ENCODE measurements at regions not wholly inside any gene's neighbourhood (a gene's known extent, or its start where the extent isn't known, plus 50 kb on each side); places are given as distances from the start of the nearest gene placed in this dataset.
"Not testable (repeated sequence)": the region's sequence is repeated elsewhere in the genome, so short reads cannot be mapped to it uniquely, and the experiment has no call there.

DNA sequence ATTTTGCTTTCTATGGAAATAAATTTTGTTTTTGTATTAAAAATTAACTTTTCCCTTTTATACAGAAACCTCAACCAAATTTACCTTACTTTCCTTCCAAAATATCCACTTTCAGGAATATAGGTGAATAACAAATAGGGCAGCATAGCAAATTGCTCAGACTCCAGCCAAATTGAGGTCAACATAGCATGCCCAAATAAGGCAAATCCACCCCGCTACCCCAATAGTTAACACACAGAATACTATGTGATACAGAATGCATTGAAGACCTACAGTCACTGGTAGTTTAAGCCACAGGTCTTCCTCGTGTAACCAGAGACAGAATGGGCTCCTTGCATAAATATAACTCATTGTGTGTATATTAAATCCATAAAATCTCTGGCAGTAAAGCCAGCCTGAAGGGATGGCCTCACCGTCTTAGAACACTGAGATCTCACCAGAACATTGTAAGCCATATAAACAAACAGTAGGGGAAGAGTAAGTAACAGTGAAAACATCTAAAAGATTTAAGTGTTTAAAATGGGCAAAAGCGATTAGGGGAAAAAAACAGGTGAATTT is 72.2 kb downstream of the PMAIP1 start:
- no peaks in the 10 kb centered on the region for H3K27me3 ChIP-seq (ENCODE audit: control insufficient read depth in 1 of 2, insufficient read depth in 2 of 2, low read length in 2 of 2)
- H3K9me3 ChIP-seq (ENCODE audit: control insufficient read depth in 2 of 2, insufficient read depth in 1 of 2, low read depth in 1 of 2, low read length in 1 of 2): no peaks in the 10 kb centered on the region
- H3K4me3 ChIP-seq (ENCODE audit: low read depth in 1 of 2, low read length in 2 of 2): no peak overlapping the region
- H3K36me3 ChIP-seq (ENCODE audit: control insufficient read depth in 2 of 2, insufficient read depth in 2 of 2, low read length in 1 of 2): no peaks in the 10 kb centered on the region
- peaks cover 0 to 4% of the 10 kb centered on the region in 2 donors for H3K4me1 ChIP-seq (ENCODE audit: control insufficient read depth in 2 of 2, insufficient read depth in 2 of 2, low read length in 1 of 2)
- 64 to 67% methylated on average over 4 of the region's 4 CpGs for WGBS, 2 donors
- H3K27ac ChIP-seq (ENCODE audit: low read depth in 2 of 2, low read length in 1 of 2): no peak overlapping the region

DNA sequence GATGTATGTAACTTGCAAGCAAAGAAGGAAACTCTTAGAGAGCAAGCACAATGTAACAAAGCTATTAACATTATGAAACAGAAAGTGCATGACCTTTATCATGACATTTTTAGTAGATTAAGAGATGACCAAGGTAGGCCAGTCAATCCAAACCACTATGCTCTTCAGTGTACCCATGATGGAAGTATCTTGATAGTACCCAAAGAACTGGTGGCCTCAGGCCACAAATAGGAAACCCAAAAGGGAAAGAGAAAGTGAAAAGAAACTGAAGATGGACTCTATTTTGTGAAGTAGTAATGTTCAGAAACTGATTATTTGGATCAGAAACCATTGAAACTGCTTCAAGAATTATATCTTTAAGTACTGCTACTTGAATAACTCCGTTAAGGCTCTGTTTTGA is 71.3 kb downstream of the PMAIP1 start:
- not testable (repeated sequence) for H3K27me3 ChIP-seq (ENCODE audit: control insufficient read depth in 1 of 2, insufficient read depth in 2 of 2, low read length in 2 of 2)
- WGBS, 2 donors: 88 to 91% methylated on average over 1 of the region's 1 CpG

DNA sequence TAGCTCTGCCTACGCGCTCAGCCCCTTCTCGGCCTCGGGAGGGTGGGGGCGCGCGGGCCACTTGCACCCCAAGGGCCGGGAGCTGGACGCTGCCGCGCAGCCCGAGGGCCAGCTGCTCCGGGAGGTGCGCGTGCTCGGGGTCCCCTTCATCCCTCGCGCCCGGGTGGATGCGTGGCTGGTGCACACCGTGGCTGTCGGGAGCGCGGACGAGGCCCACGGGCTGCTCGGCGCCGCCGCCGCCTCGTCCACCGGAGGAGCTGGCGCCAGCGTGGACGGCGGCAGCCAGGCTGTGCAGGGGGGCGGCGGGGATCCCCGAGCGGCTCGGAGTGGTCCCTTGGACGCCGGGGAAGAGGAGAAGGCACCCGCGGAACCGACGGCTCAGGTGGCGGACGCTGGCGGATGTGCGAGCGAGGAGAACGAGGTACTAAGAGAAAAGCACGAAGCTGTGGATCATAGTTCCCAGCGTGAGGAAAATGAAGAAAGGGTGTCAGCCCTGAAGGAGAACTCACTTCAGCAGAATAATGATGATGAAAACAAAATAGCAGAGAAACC is 69.8 kb downstream of the PMAIP1 start:
- WGBS, 2 donors: 58 to 62% methylated on average over 43 to 56 of the region's 56 CpGs
- not testable (repeated sequence) for H3K27me3 ChIP-seq (ENCODE audit: control insufficient read depth in 1 of 2, insufficient read depth in 2 of 2, low read length in 2 of 2); H3K36me3 ChIP-seq (ENCODE audit: control insufficient read depth in 2 of 2, insufficient read depth in 2 of 2, low read length in 1 of 2); H3K9me3 ChIP-seq (ENCODE audit: control insufficient read depth in 2 of 2, insufficient read depth in 1 of 2, low read depth in 1 of 2, low read length in 1 of 2); H3K27ac ChIP-seq (ENCODE audit: low read depth in 2 of 2, low read length in 1 of 2); H3K4me1 ChIP-seq (ENCODE audit: control insufficient read depth in 2 of 2, insufficient read depth in 2 of 2, low read length in 1 of 2); H3K4me3 ChIP-seq (ENCODE audit: low read depth in 1 of 2, low read length in 2 of 2)

More for the DNA sequence above, 71.3 kb downstream of the PMAIP1 start:
- H3K4me3 ChIP-seq (ENCODE audit: low read depth in 1 of 2, low read length in 2 of 2); H3K4me1 ChIP-seq (ENCODE audit: control insufficient read depth in 2 of 2, insufficient read depth in 2 of 2, low read length in 1 of 2); H3K9me3 ChIP-seq (ENCODE audit: control insufficient read depth in 2 of 2, insufficient read depth in 1 of 2, low read depth in 1 of 2, low read length in 1 of 2); H3K27ac ChIP-seq (ENCODE audit: low read depth in 2 of 2, low read length in 1 of 2); H3K36me3 ChIP-seq (ENCODE audit: control insufficient read depth in 2 of 2, insufficient read depth in 2 of 2, low read length in 1 of 2): not testable (repeated sequence)

DNA sequence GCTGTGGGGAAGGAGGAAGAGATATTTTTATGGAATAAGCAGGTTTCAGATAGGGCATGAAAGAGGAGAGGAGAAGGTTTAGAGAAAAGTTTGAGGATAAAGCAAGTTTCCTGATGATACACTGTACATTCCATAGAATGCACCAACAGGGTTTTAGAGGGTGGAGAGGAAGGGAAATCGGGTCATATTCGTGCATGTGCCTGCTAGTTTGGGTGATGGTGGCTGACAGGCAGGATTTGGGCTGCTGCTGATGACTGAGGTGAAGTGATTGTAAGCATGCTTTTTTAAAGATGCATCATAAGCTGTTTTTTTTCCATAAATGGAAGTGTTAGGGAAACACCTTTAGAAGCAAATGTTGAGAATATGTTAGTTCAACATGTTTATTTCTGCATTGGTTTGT is 68.8 kb downstream of the PMAIP1 start:
- no peaks in the 10 kb centered on the region for H3K9me3 ChIP-seq (ENCODE audit: control insufficient read depth in 2 of 2, insufficient read depth in 1 of 2, low read depth in 1 of 2, low read length in 1 of 2)
- H3K4me3 ChIP-seq (ENCODE audit: low read depth in 1 of 2, low read length in 2 of 2): no peak overlapping the region
- H3K27me3 ChIP-seq (ENCODE audit: control insufficient read depth in 1 of 2, insufficient read depth in 2 of 2, low read length in 2 of 2): no peaks in the 10 kb centered on the region
- peaks cover 0 to 4% of the 10 kb centered on the region in 2 donors for H3K4me1 ChIP-seq (ENCODE audit: control insufficient read depth in 2 of 2, insufficient read depth in 2 of 2, low read length in 1 of 2)
- no peaks in the 10 kb centered on the region for H3K36me3 ChIP-seq (ENCODE audit: control insufficient read depth in 2 of 2, insufficient read depth in 2 of 2, low read length in 1 of 2)
- H3K27ac ChIP-seq (ENCODE audit: low read depth in 2 of 2, low read length in 1 of 2): no peak overlapping the region
- WGBS, 2 donors: 53 to 62% methylated on average over 2 of the region's 2 CpGs

DNA sequence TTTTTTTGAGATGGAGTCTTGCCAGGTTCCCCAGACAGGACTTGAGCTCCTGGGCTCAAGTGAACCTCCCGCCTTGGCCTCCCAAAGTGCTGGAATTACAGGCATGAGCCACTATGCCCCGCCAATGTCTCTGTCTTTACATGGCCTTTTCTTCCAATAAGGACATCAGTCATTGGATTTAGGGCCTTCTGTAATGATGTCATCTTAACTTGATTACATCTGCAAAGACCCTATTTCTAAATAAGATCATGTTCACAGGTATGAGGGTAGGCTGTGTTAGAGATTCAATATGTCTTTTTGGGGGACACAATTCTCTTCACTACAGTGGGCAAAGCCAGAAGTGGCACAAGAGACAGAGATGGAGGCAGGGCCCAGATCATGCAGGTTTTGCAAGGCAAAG is 68.1 kb downstream of the PMAIP1 start:
- no peaks in the 10 kb centered on the region for H3K27me3 ChIP-seq (ENCODE audit: control insufficient read depth in 1 of 2, insufficient read depth in 2 of 2, low read length in 2 of 2)
- no peaks in the 10 kb centered on the region for H3K9me3 ChIP-seq (ENCODE audit: control insufficient read depth in 2 of 2, insufficient read depth in 1 of 2, low read depth in 1 of 2, low read length in 1 of 2)
- 93 to 96% methylated on average over 2 of the region's 2 CpGs for WGBS, 2 donors
- H3K36me3 ChIP-seq (ENCODE audit: control insufficient read depth in 2 of 2, insufficient read depth in 2 of 2, low read length in 1 of 2): no peaks in the 10 kb centered on the region
- H3K27ac ChIP-seq (ENCODE audit: low read depth in 2 of 2, low read length in 1 of 2): no peak overlapping the region
- H3K4me1 ChIP-seq (ENCODE audit: control insufficient read depth in 2 of 2, insufficient read depth in 2 of 2, low read length in 1 of 2): peaks cover 0 to 4% of the 10 kb centered on the region in 2 donors
- no peak overlapping the region for H3K4me3 ChIP-seq (ENCODE audit: low read depth in 1 of 2, low read length in 2 of 2)

DNA sequence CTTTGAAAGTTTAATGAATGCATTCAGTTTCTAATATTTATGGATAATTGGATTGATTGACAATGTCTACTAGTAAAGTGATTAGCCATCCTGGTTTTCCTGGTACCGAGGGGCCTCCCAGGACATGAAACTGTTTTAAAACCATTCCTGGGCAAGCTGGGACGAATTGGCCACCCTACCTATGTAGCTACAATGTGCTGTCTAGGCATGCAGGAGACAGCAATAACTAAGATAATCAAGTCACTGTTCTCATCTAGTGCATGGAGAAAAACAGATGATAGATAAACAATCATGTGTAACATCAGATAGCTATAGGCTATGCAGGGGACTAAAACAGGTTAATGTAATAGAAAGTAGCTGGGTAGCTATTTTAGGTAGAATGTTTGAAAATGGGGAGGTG is 67.1 kb downstream of the PMAIP1 start:
- no peak overlapping the region for H3K4me3 ChIP-seq (ENCODE audit: low read depth in 1 of 2, low read length in 2 of 2)
- H3K36me3 ChIP-seq (ENCODE audit: control insufficient read depth in 2 of 2, insufficient read depth in 2 of 2, low read length in 1 of 2): no peaks in the 10 kb centered on the region
- H3K27ac ChIP-seq (ENCODE audit: low read depth in 2 of 2, low read length in 1 of 2): no peak overlapping the region
- H3K27me3 ChIP-seq (ENCODE audit: control insufficient read depth in 1 of 2, insufficient read depth in 2 of 2, low read length in 2 of 2): no peaks in the 10 kb centered on the region
- peaks cover 0 to 4% of the 10 kb centered on the region in 2 donors for H3K4me1 ChIP-seq (ENCODE audit: control insufficient read depth in 2 of 2, insufficient read depth in 2 of 2, low read length in 1 of 2)
- H3K9me3 ChIP-seq (ENCODE audit: control insufficient read depth in 2 of 2, insufficient read depth in 1 of 2, low read depth in 1 of 2, low read length in 1 of 2): no peaks in the 10 kb centered on the region
- WGBS, 2 donors: 43 to 66% methylated on average over 2 of the region's 2 CpGs

DNA sequence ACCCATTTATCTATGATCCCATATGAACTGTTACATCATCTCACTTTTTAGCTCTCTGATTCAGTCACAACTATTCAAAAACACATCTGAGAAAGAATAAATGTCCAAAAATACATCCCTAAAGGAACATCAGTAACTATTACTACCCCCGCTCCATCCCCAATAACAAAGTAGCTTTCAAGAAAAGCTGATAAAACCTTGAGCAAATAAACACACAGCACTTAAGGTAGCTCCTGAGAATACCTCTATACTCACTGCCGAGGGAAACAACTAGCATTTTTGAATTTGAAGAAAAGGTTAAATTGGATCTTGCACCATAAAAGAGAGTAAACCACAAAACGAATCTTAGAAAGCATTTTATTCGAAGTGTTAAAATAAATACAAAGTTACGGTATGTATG is 63.4 kb downstream of the PMAIP1 start:
- Histone ChIP-seq H3K36me3 (ENCODE audit: control insufficient read depth in 2 of 2, insufficient read depth in 2 of 2, low read length in 1 of 2) (no peaks in the 10 kb centered on the region), H3K27ac (ENCODE audit: low read depth in 2 of 2, low read length in 1 of 2) (no peak overlapping the region), H3K4me3 (ENCODE audit: low read depth in 1 of 2, low read length in 2 of 2) (no peak overlapping the region), H3K27me3 (ENCODE audit: control insufficient read depth in 1 of 2, insufficient read depth in 2 of 2, low read length in 2 of 2) (no peaks in the 10 kb centered on the region), H3K4me1 (ENCODE audit: control insufficient read depth in 2 of 2, insufficient read depth in 2 of 2, low read length in 1 of 2) (no peaks in the 10 kb centered on the region), H3K9me3 (ENCODE audit: control insufficient read depth in 2 of 2, insufficient read depth in 1 of 2, low read depth in 1 of 2, low read length in 1 of 2) (no peaks in the 10 kb centered on the region)
- 65 to 67% methylated on average over 5 of the region's 5 CpGs for WGBS, 2 donors

DNA sequence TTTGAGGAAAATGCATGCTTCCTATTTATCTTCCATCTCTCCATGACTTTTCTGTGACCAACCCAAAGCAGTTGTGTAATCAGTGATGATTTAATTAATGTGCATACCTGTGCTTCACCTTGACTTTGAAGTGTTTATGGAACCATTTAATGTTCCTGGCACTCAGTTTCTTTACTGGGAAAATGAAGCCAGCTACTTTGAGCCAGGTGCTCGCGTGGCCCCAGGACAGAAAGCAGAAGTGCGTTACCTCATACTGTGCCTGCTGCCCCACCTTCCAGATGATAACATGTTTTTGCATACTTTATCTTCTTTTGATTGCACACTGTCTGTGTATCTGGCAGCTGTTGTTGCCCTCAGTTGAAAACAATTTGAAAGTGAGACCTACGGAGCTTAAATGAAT is 61.3 kb downstream of the PMAIP1 start:
- WGBS, 2 donors: 37 to 48% methylated on average over 4 of the region's 4 CpGs
- Histone ChIP-seq H3K4me3 (ENCODE audit: low read depth in 1 of 2, low read length in 2 of 2) (no peak overlapping the region), H3K27me3 (ENCODE audit: control insufficient read depth in 1 of 2, insufficient read depth in 2 of 2, low read length in 2 of 2) (no peaks in the 10 kb centered on the region), H3K4me1 (ENCODE audit: control insufficient read depth in 2 of 2, insufficient read depth in 2 of 2, low read length in 1 of 2) (no peaks in the 10 kb centered on the region), H3K36me3 (ENCODE audit: control insufficient read depth in 2 of 2, insufficient read depth in 2 of 2, low read length in 1 of 2) (no peaks in the 10 kb centered on the region), H3K27ac (ENCODE audit: low read depth in 2 of 2, low read length in 1 of 2) (peak overlapping the region in 1 of 2 donors; percentile 37), H3K9me3 (ENCODE audit: control insufficient read depth in 2 of 2, insufficient read depth in 1 of 2, low read depth in 1 of 2, low read length in 1 of 2) (no peaks in the 10 kb centered on the region)

DNA sequence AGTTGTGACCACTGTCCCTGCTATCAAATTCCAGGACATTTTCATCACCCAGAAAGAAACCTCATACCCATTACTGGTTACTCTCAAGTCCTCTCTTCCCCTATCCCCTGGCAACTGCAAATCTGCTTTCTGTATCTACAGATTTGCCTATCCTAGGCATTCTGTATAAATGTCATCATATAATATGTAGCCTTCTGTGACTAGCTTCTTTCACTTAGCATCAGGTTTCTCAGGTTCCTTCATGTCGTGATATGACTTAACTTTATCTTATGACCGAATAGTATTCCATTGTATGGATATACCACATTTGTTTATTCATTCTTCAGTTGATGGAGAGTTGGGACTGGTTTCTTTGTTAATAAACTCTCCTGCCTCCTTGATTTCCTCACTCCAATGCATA is 60.5 kb downstream of the PMAIP1 start:
- whole genome bisulfite sequencing, 2 donors: 89 to 90% methylated on average over 2 of the region's 2 CpGs
- H3K27me3 ChIP-seq (ENCODE audit: control insufficient read depth in 1 of 2, insufficient read depth in 2 of 2, low read length in 2 of 2): no peaks in the 10 kb centered on the region
- H3K4me1 ChIP-seq (ENCODE audit: control insufficient read depth in 2 of 2, insufficient read depth in 2 of 2, low read length in 1 of 2): no peaks in the 10 kb centered on the region
- H3K4me3 ChIP-seq (ENCODE audit: low read depth in 1 of 2, low read length in 2 of 2): no peak overlapping the region
- no peaks in the 10 kb centered on the region for H3K9me3 ChIP-seq (ENCODE audit: control insufficient read depth in 2 of 2, insufficient read depth in 1 of 2, low read depth in 1 of 2, low read length in 1 of 2)
- H3K36me3 ChIP-seq (ENCODE audit: control insufficient read depth in 2 of 2, insufficient read depth in 2 of 2, low read length in 1 of 2): no peaks in the 10 kb centered on the region
- H3K27ac ChIP-seq (ENCODE audit: low read depth in 2 of 2, low read length in 1 of 2): no peak overlapping the region

DNA sequence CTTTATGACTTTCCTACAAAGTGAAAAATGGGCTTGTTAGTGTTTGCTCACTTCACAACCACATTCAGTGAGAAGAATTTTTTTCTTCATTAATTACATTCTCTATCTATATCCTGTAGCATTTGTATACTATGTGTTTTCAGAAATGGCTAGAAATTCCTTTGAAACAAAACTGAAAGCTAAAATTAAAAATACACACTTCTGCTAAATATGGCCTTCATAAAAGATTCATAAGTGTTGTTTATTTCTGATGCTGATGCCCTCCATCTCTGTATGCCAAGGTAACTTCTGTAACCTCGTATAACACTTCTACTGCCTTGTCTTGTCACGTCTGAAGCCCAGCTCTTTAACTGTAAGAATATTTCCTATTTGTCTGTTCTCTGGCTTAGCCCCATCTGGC is 59.8 kb downstream of the PMAIP1 start:
- no peak overlapping the region for H3K27ac ChIP-seq (ENCODE audit: low read depth in 2 of 2, low read length in 1 of 2)
- no peak overlapping the region for H3K4me3 ChIP-seq (ENCODE audit: low read depth in 1 of 2, low read length in 2 of 2)
- H3K4me1 ChIP-seq (ENCODE audit: control insufficient read depth in 2 of 2, insufficient read depth in 2 of 2, low read length in 1 of 2): no peaks in the 10 kb centered on the region
- H3K9me3 ChIP-seq (ENCODE audit: control insufficient read depth in 2 of 2, insufficient read depth in 1 of 2, low read depth in 1 of 2, low read length in 1 of 2): no peaks in the 10 kb centered on the region
- WGBS, 2 donors: 73 to 74% methylated on average over 2 of the region's 2 CpGs
- H3K36me3 ChIP-seq (ENCODE audit: control insufficient read depth in 2 of 2, insufficient read depth in 2 of 2, low read length in 1 of 2): no peaks in the 10 kb centered on the region
- H3K27me3 ChIP-seq (ENCODE audit: control insufficient read depth in 1 of 2, insufficient read depth in 2 of 2, low read length in 2 of 2): no peaks in the 10 kb centered on the region

All from esophagus (tissue), 2 donors.